Muscle layer of duodenum (tissue), 2 donors: ENCODE measurements at regions not wholly inside any gene's neighbourhood (a gene's known extent, or its start where the extent isn't known, plus 50 kb on each side); places are given as distances from the start of the nearest gene placed in this dataset.

Source experiments
- H3K27ac ChIP-seq: one replicate; pipeline ENCODE4 v1.7.0; 2013; ENCODE audit warnings: mild to moderate bottlenecking, low read length
- H3K27me3 ChIP-seq: one replicate; pipeline ENCODE4 v1.7.0; 2013; ENCODE audit warnings: low read depth, mild to moderate bottlenecking, control low read depth, low read length
- H3K36me3 ChIP-seq, 2 donors: one replicate each; pipeline ENCODE4 v1.7.0; 2013; ENCODE audit warnings: low read length in 2 of 2, control low read depth in 1 of 2, mild to moderate bottlenecking in 1 of 2; ENCODE audit not compliant: insufficient read depth in 2 of 2, control insufficient read depth in 1 of 2
- H3K4me1 ChIP-seq, 2 donors: one replicate each; pipeline ENCODE4 v1.7.0; 2013; ENCODE audit warnings: low read length in 2 of 2, mild to moderate bottlenecking in 2 of 2, control low read depth in 1 of 2, moderate library complexity in 1 of 2; ENCODE audit not compliant: insufficient read depth in 2 of 2, control insufficient read depth in 1 of 2
- H3K4me3 ChIP-seq, 2 donors: one replicate each; pipeline ENCODE4 v1.7.0; 2013; ENCODE audit warnings: low read length in 2 of 2, low read depth in 1 of 2, mild to moderate bottlenecking in 1 of 2
- H3K9me3 ChIP-seq, 2 donors: one replicate each; pipeline ENCODE4 v1.7.0; 2013; ENCODE audit warnings: low read length in 2 of 2, control low read depth in 1 of 2, mild to moderate bottlenecking in 1 of 2; ENCODE audit not compliant: control insufficient read depth in 1 of 2
- donor health status: healthy.

DNA sequence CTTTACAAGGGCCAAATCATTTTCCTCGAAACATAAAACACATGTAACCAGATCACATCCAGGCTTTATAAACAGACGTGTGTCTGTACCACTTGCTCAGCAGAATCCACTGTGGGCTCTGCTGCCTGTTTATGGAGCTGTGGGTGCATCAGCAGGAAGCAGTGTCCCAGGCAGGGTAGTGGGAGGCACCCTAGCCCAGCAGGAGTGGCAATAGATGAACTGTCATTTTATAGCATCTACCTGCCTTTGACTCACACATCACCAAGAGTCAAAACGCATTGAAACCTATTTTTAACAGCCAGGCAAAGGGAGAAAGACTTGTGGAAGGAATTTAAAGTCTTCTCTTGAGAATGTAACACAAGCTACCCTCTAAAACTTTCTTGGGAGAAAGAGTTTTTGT lies 169.1 kb upstream of the TENM3 start:
- Histone ChIP-seq H3K9me3 (peaks cover 0 to 3% of the 10 kb centered on the region in 2 donors), H3K4me3 (no peak overlapping the region), H3K27ac (no peak overlapping the region), H3K36me3 (no peaks in the 10 kb centered on the region), H3K4me1 (no peaks in the 10 kb centered on the region), H3K27me3 (no peaks in the 10 kb centered on the region)

DNA sequence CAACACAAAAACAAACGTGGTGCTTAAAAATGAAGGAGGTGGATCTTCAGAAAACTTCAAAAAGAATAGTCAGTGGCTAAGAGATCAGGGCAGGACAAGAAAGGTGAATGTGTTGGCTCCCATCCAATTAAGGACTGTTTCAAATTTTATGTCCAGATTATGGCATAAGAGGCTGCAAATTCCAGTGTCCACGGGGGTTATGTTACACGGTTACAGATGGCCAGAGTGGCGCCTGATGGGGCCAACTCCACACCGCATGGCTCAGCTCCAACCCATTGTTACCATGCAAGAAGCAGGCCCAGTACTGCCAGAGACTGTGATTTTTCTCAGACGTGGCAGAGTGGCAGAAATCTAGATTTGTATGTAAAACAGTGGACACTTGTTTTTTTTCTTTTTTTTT lies 168.4 kb upstream of the TENM3 start:
- Histone ChIP-seq H3K36me3 (no peaks in the 10 kb centered on the region), H3K4me3 (no peak overlapping the region), H3K4me1 (no peaks in the 10 kb centered on the region), H3K9me3 (peaks cover 0 to 3% of the 10 kb centered on the region in 2 donors), H3K27me3 (no peaks in the 10 kb centered on the region), H3K27ac (no peak overlapping the region)

DNA sequence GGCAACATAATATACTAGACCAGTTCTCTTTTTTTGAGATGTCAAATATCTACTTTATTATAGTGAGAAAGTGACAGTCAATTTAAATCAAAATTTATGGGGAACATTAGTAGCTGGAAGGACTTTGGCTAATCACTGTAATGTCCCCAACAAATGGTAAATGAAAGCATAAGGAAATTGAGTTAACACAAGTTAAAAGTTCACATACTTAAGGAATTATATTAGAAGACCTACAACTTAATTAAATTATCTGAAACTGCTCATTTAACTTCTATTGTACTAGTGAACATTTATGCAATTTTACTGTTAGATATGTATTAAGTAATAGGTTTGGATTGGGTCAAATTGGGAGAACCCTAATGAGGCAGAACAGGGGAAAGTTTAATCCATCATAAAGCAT lies 160.3 kb upstream of the TENM3 start:
- Histone ChIP-seq H3K4me3 (no peak overlapping the region), H3K27me3 (no peaks in the 10 kb centered on the region), H3K36me3 (no peaks in the 10 kb centered on the region), H3K27ac (no peak overlapping the region), H3K4me1 (no peaks in the 10 kb centered on the region), H3K9me3 (no peaks in the 10 kb centered on the region)

- Histone ChIP-seq H3K4me1 (no peaks in the 10 kb centered on the region), H3K4me3 (no peak overlapping the region), H3K36me3 (no peaks in the 10 kb centered on the region), H3K9me3 (no peaks in the 10 kb centered on the region), H3K27me3 (no peaks in the 10 kb centered on the region), H3K27ac (no peak overlapping the region)
These were observed 159.4 kb upstream of the TENM3 start for GRCh38 chr4:182083671-182084410.

- no peaks in the 10 kb centered on the region for H3K4me1 ChIP-seq
- H3K27me3 ChIP-seq: no peaks in the 10 kb centered on the region
- no peaks in the 10 kb centered on the region for H3K9me3 ChIP-seq
- no peak overlapping the region for H3K4me3 ChIP-seq
- no peak overlapping the region for H3K27ac ChIP-seq
- no peaks in the 10 kb centered on the region for H3K36me3 ChIP-seq
These were observed 158.1 kb upstream of the TENM3 start for GRCh38 chr4:182085051-182085480.

GRCh38 chr4:182089326-182089725 lies 153.9 kb upstream of the TENM3 start:
- H3K27ac ChIP-seq: no peak overlapping the region
- no peaks in the 10 kb centered on the region for H3K9me3 ChIP-seq
- H3K4me1 ChIP-seq: no peaks in the 10 kb centered on the region
- H3K27me3 ChIP-seq: no peaks in the 10 kb centered on the region
- H3K36me3 ChIP-seq: no peaks in the 10 kb centered on the region
- H3K4me3 ChIP-seq: no peak overlapping the region

DNA sequence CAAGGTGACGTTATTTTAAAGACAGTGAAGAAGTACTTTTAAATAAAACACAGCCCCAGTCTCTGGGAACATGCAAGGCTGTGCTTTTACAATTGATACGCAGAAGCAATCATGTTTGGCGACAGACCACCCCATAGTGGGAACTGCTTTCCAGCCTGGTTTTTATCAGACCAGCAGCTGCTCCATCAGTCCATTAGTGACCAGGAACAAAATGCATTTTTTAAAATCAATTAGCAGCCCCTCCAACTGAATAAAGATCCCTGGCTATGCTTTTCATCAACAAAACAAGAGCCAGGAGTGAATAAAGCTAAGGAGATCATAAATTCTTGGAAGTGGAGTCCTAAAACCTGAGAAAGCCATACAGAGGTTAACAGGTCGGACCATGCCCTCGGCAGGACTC lies 153.0 kb upstream of the TENM3 start:
- Histone ChIP-seq H3K36me3 (no peaks in the 10 kb centered on the region), H3K4me1 (no peaks in the 10 kb centered on the region), H3K4me3 (no peak overlapping the region), H3K9me3 (no peaks in the 10 kb centered on the region), H3K27me3 (no peaks in the 10 kb centered on the region), H3K27ac (no peak overlapping the region)

GRCh38 chr4:182091128-182091527 lies 152.1 kb upstream of the TENM3 start:
- Histone ChIP-seq H3K27me3 (no peaks in the 10 kb centered on the region), H3K9me3 (no peaks in the 10 kb centered on the region), H3K4me3 (no peak overlapping the region), H3K27ac (no peak overlapping the region), H3K4me1 (no peaks in the 10 kb centered on the region), H3K36me3 (no peaks in the 10 kb centered on the region)

DNA sequence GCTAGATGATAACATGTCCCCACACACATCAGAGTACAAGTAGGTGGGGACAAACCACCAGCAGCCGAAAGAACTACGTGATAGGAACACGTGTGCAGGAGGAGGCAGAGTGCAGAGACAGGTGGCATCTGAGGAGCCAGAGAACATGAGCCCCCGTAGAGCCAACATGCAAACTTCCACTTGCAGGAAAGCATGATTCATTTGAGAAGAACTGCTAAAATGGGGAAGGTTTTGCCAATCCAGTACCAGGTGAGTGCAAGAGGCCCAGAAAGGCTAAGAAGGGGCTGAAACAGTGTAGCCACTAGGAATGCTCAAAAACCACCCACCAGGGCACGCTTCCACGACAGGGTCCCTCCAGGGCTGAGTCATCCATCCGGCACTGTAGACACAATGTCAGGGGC lies 149.8 kb upstream of the TENM3 start:
- Histone ChIP-seq H3K36me3 (no peaks in the 10 kb centered on the region), H3K27me3 (no peaks in the 10 kb centered on the region), H3K4me1 (no peaks in the 10 kb centered on the region), H3K9me3 (peaks cover 2 to 6% of the 10 kb centered on the region in 2 donors), H3K27ac (no peak overlapping the region), H3K4me3 (no peak overlapping the region)

DNA sequence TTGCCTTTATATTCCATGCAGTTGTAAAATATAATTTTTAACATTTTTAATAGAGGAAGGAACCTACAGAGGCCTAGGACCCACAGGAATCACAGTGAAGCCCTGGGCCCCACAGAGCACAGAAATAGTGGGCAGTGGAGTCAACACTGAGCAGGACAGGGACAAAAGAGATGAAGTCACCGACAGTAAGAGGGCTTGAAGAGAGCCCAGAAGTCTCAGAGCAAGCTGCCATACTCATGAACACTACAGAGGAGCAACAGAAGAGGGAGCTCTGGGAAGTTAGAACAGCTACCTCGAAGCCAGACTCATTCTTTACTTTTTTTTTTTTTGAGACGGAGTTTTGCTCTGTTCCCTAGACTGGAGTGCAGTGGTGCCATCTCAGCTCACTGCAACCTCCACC lies 149.3 kb upstream of the TENM3 start:
- no peak overlapping the region for H3K4me3 ChIP-seq
- H3K36me3 ChIP-seq: no peaks in the 10 kb centered on the region
- no peaks in the 10 kb centered on the region for H3K4me1 ChIP-seq
- H3K27ac ChIP-seq: no peak overlapping the region
- no peaks in the 10 kb centered on the region for H3K27me3 ChIP-seq
- H3K9me3 ChIP-seq: peaks cover 3 to 7% of the 10 kb centered on the region in 2 donors

GRCh38 chr4:182101618-182102017 lies 141.6 kb upstream of the TENM3 start:
- no peak overlapping the region for H3K4me3 ChIP-seq
- H3K36me3 ChIP-seq: no peaks in the 10 kb centered on the region
- no peaks in the 10 kb centered on the region for H3K27me3 ChIP-seq
- peaks cover 3 to 7% of the 10 kb centered on the region in 2 donors for H3K9me3 ChIP-seq
- H3K27ac ChIP-seq: no peak overlapping the region
- no peaks in the 10 kb centered on the region for H3K4me1 ChIP-seq

DNA sequence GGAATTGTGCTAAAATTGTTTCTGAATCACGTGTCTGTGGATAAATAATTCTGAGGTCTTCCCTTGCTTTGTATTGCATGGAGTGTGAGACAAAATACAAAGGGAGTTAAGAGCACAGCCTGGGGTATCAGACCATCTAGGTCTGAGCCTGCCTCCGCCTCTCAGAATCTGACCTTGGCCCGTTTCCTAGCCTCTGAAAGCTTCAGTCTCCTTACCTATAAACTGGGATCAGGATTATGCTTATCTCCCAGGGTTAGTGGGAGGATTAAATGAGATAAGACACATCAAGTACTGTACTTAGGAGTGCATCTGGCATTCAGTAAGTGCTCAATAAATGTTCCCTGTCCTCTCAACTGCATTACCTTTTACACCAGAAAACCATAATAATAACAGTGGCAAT lies 140.6 kb upstream of the TENM3 start:
- Histone ChIP-seq H3K27ac (no peak overlapping the region), H3K27me3 (no peaks in the 10 kb centered on the region), H3K4me1 (no peaks in the 10 kb centered on the region), H3K4me3 (no peak overlapping the region), H3K9me3 (peaks cover 3 to 7% of the 10 kb centered on the region in 2 donors), H3K36me3 (no peaks in the 10 kb centered on the region)
